Uterus (tissue), 3 donors: ENCODE measurements at regions not wholly inside any gene's neighbourhood (a gene's known extent, or its start where the extent isn't known, plus 50 kb on each side); places are given as distances from the start of the nearest gene placed in this dataset.

Experiments
- DNase-seq, 2 donors: peaks; one replicate each; pipeline ENCODE4 v3.0.0-alpha.2; 2019 to 2020
- H3K27ac ChIP-seq, 2 donors: fragments of 200-600 bp; sonication (generic); 1 replicate in 1 of 2; 2 replicates in 1 of 2; pipeline ENCODE4 v1.5.1; 2016 to 2018
- H3K27me3 ChIP-seq, 2 donors: fragments of 200-600 bp; sonication (generic); one replicate each; pipeline ENCODE4 v1.5.1; 2018 to 2019; ENCODE audit warnings: control low read depth in 1 of 2
- H3K36me3 ChIP-seq, 2 donors: fragments of 200-600 bp; sonication (generic); one replicate each; pipeline ENCODE4 v1.5.1; 2019; ENCODE audit warnings: control low read depth in 1 of 2
- H3K4me1 ChIP-seq, 2 donors: fragments of 200-600 bp; sonication (generic); one replicate each; pipeline ENCODE4 v1.5.1; 2018 to 2019; ENCODE audit warnings: control low read depth in 1 of 2
- H3K4me3 ChIP-seq, 2 donors: fragments of 200-600 bp; sonication (generic); 1 replicate in 1 of 2; 2 replicates in 1 of 2; pipeline ENCODE4 v1.5.1; 2018 to 2019; ENCODE audit warnings: mild to moderate bottlenecking in 1 of 2
- H3K9me3 ChIP-seq, 2 donors: fragments of 200-600 bp; sonication (generic); one replicate each; pipeline ENCODE4 v1.5.1; 2019; ENCODE audit warnings: control low read depth in 1 of 2
- POLR2A ChIP-seq, 2 donors: fragments of 450-650 bp; IDR thresholded peaks; one replicate each; pipeline ENCODE4 v1.6.1; 2016; ENCODE audit warnings: antibody characterized with exemption in 2 of 2, mild to moderate bottlenecking in 1 of 2, moderate library complexity in 1 of 2
- intact Hi-C: fragments of 100-400 bp; cut with DNase I; formaldehyde crosslinking; loops from one replicate; pipeline ENCODE4 v1.15.1; 2023; ENCODE audit warnings: low total_unique reads
- TF ChIP-seq, protein P1 (sequence below), 4 experiments: fragments of 200-600 bp in 2 of 4; fragments of 450-650 bp in 2 of 4; sonication (generic) in 2 of 4; IDR thresholded peaks; one replicate each; pipeline ENCODE4 v1.5.1; 2016 to 2019; ENCODE audit warnings: antibody characterized with exemption in 4 of 4, mild to moderate bottlenecking in 2 of 4, moderate library complexity in 1 of 4
- donor health status: DM: yes; HTN: yes; CAD: no.

DNA sequence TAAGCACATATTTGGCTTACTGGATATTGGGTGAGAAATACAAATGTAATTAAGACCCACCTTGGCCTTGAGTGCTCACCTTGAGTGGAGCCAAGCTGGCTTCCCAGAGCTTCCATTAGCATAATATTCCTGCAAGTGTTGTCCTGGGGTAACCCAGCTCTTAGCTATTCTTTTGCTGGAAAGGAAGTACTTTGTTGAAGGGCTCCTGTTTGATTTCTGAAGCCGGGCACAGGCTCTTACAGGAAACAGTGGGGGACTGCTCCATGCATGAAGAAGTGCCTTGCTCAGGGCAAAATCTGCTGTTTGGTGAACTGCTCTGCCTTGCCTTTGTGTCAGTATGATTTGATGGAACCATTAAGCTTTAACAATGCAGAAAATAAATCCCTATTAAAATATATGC, 325.4 kb downstream of the SMAD2 start:
- Histone ChIP-seq H3K27ac (no peak overlapping the region), H3K36me3 (no peaks in the 10 kb centered on the region), H3K4me3 (no peak overlapping the region), H3K27me3 (no peaks in the 10 kb centered on the region), H3K4me1 (no peaks in the 10 kb centered on the region), H3K9me3 (no peaks in the 10 kb centered on the region)
- intact Hi-C loops = no loop called here
- TF ChIP-seq POLR2A (IDR thresholded peaks at IDR 0.05) = no peak
- TF ChIP-seq, protein P1, sequence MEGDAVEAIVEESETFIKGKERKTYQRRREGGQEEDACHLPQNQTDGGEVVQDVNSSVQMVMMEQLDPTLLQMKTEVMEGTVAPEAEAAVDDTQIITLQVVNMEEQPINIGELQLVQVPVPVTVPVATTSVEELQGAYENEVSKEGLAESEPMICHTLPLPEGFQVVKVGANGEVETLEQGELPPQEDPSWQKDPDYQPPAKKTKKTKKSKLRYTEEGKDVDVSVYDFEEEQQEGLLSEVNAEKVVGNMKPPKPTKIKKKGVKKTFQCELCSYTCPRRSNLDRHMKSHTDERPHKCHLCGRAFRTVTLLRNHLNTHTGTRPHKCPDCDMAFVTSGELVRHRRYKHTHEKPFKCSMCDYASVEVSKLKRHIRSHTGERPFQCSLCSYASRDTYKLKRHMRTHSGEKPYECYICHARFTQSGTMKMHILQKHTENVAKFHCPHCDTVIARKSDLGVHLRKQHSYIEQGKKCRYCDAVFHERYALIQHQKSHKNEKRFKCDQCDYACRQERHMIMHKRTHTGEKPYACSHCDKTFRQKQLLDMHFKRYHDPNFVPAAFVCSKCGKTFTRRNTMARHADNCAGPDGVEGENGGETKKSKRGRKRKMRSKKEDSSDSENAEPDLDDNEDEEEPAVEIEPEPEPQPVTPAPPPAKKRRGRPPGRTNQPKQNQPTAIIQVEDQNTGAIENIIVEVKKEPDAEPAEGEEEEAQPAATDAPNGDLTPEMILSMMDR (IDR thresholded peaks at IDR 0.05) = no peak
- no peak for DNase-seq

DNA sequence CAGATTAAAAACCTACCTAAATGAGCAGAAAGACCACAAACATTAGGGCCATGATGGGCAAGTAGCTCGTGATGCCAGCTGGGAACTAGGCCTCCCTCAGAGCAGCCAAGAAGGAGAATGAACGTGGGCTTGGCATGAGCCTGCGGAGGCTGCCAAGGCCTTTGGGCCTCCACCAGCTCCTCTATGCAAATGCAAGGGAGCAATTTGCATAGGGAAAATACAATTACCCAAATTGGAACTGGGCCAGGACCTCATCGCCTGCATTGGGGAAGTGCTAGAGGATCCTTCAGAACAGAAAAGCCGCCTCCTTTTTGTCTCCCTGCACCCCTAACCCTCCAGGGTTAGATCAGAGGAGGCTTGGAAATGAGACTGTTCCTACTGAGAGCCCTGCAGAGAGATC, 326.4 kb downstream of the SMAD2 start:
- H3K4me3 ChIP-seq = no peak overlapping the region
- H3K36me3 ChIP-seq = no peaks in the 10 kb centered on the region
- no peak for DNase-seq
- H3K27ac ChIP-seq = no peak overlapping the region
- no peaks in the 10 kb centered on the region for H3K4me1 ChIP-seq
- H3K9me3 ChIP-seq = no peaks in the 10 kb centered on the region
- TF ChIP-seq, protein P1 (IDR thresholded peaks at IDR 0.05) = no peak
- TF ChIP-seq POLR2A (IDR thresholded peaks at IDR 0.05) = no peak
- intact Hi-C loops = no loop called here
- no peaks in the 10 kb centered on the region for H3K27me3 ChIP-seq

DNA sequence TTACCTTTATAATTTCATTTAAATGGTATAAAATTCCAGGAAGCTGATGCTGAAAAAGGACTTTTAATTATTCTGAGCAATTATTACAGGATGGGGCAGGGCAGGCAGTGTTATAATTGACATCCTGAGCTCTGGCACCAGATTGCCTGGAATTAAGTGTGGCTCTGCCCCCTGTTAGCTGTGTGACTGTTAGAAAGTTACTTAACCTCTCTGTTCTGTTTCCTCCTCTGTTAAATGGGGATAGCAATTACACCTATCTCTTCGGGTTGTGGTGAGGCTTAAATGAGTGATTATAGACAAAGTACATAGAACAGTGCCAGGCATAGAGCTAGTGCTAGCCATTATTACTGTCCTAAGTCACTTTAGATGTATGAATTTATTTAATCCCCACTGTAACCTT, 327.3 kb downstream of the SMAD2 start:
- intact Hi-C loops = no loop called here
- TF ChIP-seq POLR2A (IDR thresholded peaks at IDR 0.05) = no peak
- TF ChIP-seq, protein P1 (IDR thresholded peaks at IDR 0.05) = no peak

DNA sequence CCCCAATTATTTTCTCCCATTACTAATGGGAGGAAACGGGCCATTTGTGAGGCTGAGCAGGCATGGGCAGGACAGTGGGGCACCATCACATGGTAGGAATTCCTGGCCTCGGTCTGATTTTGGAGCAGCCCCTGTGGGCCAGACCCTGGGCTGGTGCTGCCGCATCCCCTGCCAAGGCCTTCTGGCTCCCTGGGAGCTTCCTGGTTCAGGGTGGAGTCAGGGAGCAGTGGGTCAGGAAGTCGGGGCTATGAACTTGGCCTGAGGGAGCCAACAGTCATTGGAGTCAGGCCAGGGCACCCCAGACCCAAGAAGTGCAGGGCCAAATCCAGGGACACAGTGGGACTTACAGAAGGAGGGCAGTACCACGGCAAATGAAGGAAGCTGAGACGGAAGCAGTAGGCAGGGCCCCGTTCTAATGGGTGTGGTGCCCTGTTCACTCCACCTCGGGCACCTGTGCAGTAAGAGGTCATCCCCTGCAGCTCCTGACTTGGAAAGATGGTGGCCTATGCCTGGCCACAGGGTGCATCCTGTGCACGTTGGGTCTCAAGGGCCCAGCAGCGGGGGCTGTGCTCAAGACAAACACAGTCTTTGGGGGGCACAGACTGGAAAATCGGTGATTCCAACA, 328.1 kb downstream of the SMAD2 start:
- H3K27me3 ChIP-seq = no peaks in the 10 kb centered on the region
- no peak for DNase-seq
- H3K4me3 ChIP-seq = no peak overlapping the region
- no peaks in the 10 kb centered on the region for H3K36me3 ChIP-seq
- no peaks in the 10 kb centered on the region for H3K9me3 ChIP-seq
- TF ChIP-seq, protein P1 (IDR thresholded peaks at IDR 0.05) = no peak
- no peak for TF ChIP-seq POLR2A (IDR thresholded peaks at IDR 0.05)
- no peak overlapping the region for H3K27ac ChIP-seq
- intact Hi-C loops = no loop called here
- H3K4me1 ChIP-seq = no peaks in the 10 kb centered on the region

More for the DNA sequence above, 327.3 kb downstream of the SMAD2 start:
- no peak for DNase-seq
- H3K4me1 ChIP-seq = no peaks in the 10 kb centered on the region
- no peaks in the 10 kb centered on the region for H3K36me3 ChIP-seq
- H3K27me3 ChIP-seq = no peaks in the 10 kb centered on the region
- H3K4me3 ChIP-seq = no peak overlapping the region
- no peaks in the 10 kb centered on the region for H3K9me3 ChIP-seq
- no peak overlapping the region for H3K27ac ChIP-seq

DNA sequence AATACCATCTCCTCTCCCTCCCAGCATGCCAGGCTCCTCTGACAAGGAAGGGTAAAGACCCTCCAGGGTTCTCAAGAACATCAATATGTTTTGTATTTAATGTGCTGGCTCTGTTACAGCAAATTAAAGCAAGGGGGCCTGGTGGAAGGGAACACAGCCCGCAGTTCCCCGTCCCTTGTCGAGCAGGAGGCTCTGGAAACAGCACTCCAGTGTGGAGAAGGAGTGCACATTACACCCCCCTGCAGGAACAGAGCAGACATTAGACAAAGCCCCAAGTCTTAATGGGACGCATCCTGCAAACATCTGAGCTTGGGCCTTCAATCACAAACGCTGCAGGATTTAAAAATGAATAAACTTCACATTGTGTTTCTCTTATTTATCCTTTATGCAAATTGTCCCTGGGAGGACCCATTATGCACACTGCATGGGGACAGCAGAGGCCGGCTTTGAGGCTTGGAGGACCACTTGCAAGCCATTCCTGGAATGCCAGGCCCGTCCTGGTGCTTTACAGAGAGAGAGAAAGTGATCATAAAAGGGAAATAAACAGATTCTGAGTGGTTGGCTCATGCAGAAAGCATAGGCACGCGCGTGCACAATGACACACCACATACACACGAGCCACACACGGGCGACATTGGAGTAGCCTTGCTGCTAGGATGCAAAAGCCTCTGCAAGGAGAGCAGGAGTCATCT, 328.7 kb downstream of the SMAD2 start:
- H3K36me3 ChIP-seq = no peaks in the 10 kb centered on the region
- H3K4me3 ChIP-seq = no peak overlapping the region
- no peak for DNase-seq
- H3K9me3 ChIP-seq = no peaks in the 10 kb centered on the region
- H3K27ac ChIP-seq = no peak overlapping the region
- H3K27me3 ChIP-seq = no peaks in the 10 kb centered on the region
- intact Hi-C loops = no loop called here
- TF ChIP-seq POLR2A (IDR thresholded peaks at IDR 0.05) = no peak
- TF ChIP-seq, protein P1 (IDR thresholded peaks at IDR 0.05) = no peak
- H3K4me1 ChIP-seq = no peaks in the 10 kb centered on the region
